NCI-H460 (cell line): ENCODE measurements at regions not wholly inside any gene's neighbourhood (a gene's known extent, or its start where the extent isn't known, plus 50 kb on each side); places are given as distances from the start of the nearest gene placed in this dataset.
A peak's percentile ranks its signal among the peaks of the same experiment; 100 is the strongest.
"Not testable (repeated sequence)": the region's sequence is repeated elsewhere in the genome, so short reads cannot be mapped to it uniquely, and the experiment has no call there.

ENCODE experiments used
- DNase-seq: peaks from one replicate; pipeline ENCODE4 v3.0.0-alpha.2; 2016; ENCODE audit warnings: low read depth; ENCODE audit errors: extremely low read depth

- DNase-seq = no peak
These were observed 373.9 kb downstream of the BRD1 start for GRCh38 chr22:49453771-49454170.

- DNase-seq = not testable (repeated sequence)
These were observed 374.7 kb downstream of the BRD1 start for GRCh38 chr22:49453019-49453418.

GRCh38 chr22:49452362-49452946 is 375.2 kb downstream of the BRD1 start:
- DNase-seq = no peak

- DNase-seq = no peak
These were observed 376.4 kb downstream of the BRD1 start for GRCh38 chr22:49451070-49451840.

GRCh38 chr22:49450498-49450897 is 377.2 kb downstream of the BRD1 start:
- DNase-seq = no peak

GRCh38 chr22:49449811-49450446 is 377.7 kb downstream of the BRD1 start:
- DNase-seq = no peak

- DNase-seq = no peak
These were observed 378.3 kb downstream of the BRD1 start for GRCh38 chr22:49449377-49449776.

GRCh38 chr22:49448526-49448925 is 379.1 kb downstream of the BRD1 start:
- no peak for DNase-seq

- no peak for DNase-seq
These were observed 379.8 kb downstream of the BRD1 start for GRCh38 chr22:49447837-49448236.

GRCh38 chr22:49446759-49447710 is 380.6 kb downstream of the BRD1 start:
- DNase-seq = no peak

- DNase-seq = no peak
These were observed 381.4 kb downstream of the BRD1 start for GRCh38 chr22:49446145-49446758.

- no peak for DNase-seq
These were observed 382.9 kb downstream of the BRD1 start for GRCh38 chr22:49444781-49445180.

- DNase-seq = no peak
These were observed 386.7 kb downstream of the BRD1 start for GRCh38 chr22:49440931-49441330.

GRCh38 chr22:49439373-49439772 is 388.3 kb downstream of the BRD1 start:
- DNase-seq = no peak

- DNase-seq = no peak
These were observed 389.7 kb downstream of the BRD1 start for GRCh38 chr22:49437956-49438355.

GRCh38 chr22:49437356-49437755 is 390.3 kb downstream of the BRD1 start:
- no peak for DNase-seq

GRCh38 chr22:49436056-49436455 is 391.6 kb downstream of the BRD1 start:
- no peak for DNase-seq

GRCh38 chr22:49435596-49435995 is 392.1 kb downstream of the BRD1 start:
- no peak for DNase-seq

- DNase-seq = peak; percentile 22
These were observed 393.7 kb downstream of the BRD1 start for GRCh38 chr22:49433717-49434611.
